ENCODE measurements at regions not wholly inside any gene's neighbourhood (a gene's known extent, or its start where the extent isn't known, plus 50 kb on each side); places are given as distances from the start of the nearest gene placed in this dataset.

GRCh38 chr6:163874784-163875183, 460.3 kb downstream of the QKI start:
- Histone ChIP-seq H2AK5ac (ENCODE audit: low read depth, low read length) (peak overlapping the region; percentile 74), H4K91ac (ENCODE audit: insufficient read depth, low read depth, low read length) (no peak overlapping the region), H3K14ac (replicated peaks; ENCODE audit: low read depth, low read length) (no peak overlapping the region; the same call in 1 of the 2 replicates), H4K8ac (ENCODE audit: low read depth in 2 of 2, low read length in 2 of 2) (no peak overlapping the region; a peak in 1 of 4 replicates), H3K27ac (ENCODE audit: insufficient read depth, low read length) (no peak overlapping the region), H3K4me2 (ENCODE audit: low read depth, low read length) (no peak overlapping the region), H4K5ac (ENCODE audit: low read depth, low read length) (no peak overlapping the region), H3K23ac (ENCODE audit: low read depth, low read length) (no peak overlapping the region), H2BK15ac (ENCODE audit: low read depth, low read length) (peak overlapping the region; percentile 21; the same call in 1 of the 3 replicates), H3K79me1 (ENCODE audit: low read depth in 1 of 2, low read length in 2 of 2) (no peaks in the 10 kb centered on the region), H2AFZ (replicated peaks; ENCODE audit: low read length, poor library complexity) (peak overlapping the region; percentile 9), H3K9me3 (ENCODE audit: control insufficient read depth, insufficient read depth, low read length) (no peaks in the 10 kb centered on the region), H3K18ac (ENCODE audit: low read depth, low read length) (no peak overlapping the region), H2BK120ac (ENCODE audit: low read depth, low read length) (peak overlapping the region; percentile 24; the same call in 1 of the 2 replicates), H3K36me3 (ENCODE audit: control insufficient read depth, insufficient read depth, low read length) (no peaks in the 10 kb centered on the region), H3K9ac (ENCODE audit: low read depth, low read length) (no peak overlapping the region), H4K20me1 (ENCODE audit: insufficient read depth, low read length) (no peaks in the 10 kb centered on the region), H3K4ac (ENCODE audit: low read depth, low read length) (peak overlapping the region; percentile 46), H2BK20ac (ENCODE audit: low read depth, low read length) (no peak overlapping the region), H3K9me1 (ENCODE audit: insufficient read depth, low read length) (no peaks in the 10 kb centered on the region), H3K4me3 (ENCODE audit: insufficient read depth, low read depth, low read length) (no peak overlapping the region), H2AK9ac (replicated peaks; ENCODE audit: low read depth, low read length, poor library complexity) (peak overlapping the region; percentile 57), H2BK5ac (ENCODE audit: low read depth, low read length, poor library complexity, severe bottlenecking) (no peak overlapping the region), H3K4me1 (ENCODE audit: control insufficient read depth, insufficient read depth, low read length) (peaks cover 7% of the 10 kb centered on the region), H3K27me3 (ENCODE audit: control insufficient read depth, insufficient read depth, low read length) (no peaks in the 10 kb centered on the region), H3K56ac (ENCODE audit: extremely low read depth, insufficient read depth, low read length) (no peak overlapping the region)
- in situ Hi-C loops (cut with MboI; ENCODE audit: low sequenced_read_pairs): loop anchor here (5.0 kb wide), 1 partner anchor 452 kb away; no protein-coding TSS in a partner anchor
- no TSS peak for BruUV-seq (replicated peaks)
- DNase-seq: peak; percentile 36
- dilution Hi-C loops (cut with HindIII; ENCODE audit: low sequenced_read_pairs, unreplicated experiment): no loop called here
- no peak for TF ChIP-seq CHD1 (IDR thresholded peaks at IDR 0.05; ENCODE audit: low read depth, low read length)
- TF ChIP-seq POLR2A (IDR thresholded peaks at IDR 0.05; ENCODE audit: low read depth, low read length): no peak
- TF ChIP-seq MAZ (IDR thresholded peaks at IDR 0.05; ENCODE audit: borderline replicate concordance, low read depth, low read length): no peak
- TF ChIP-seq RCOR1 (IDR thresholded peaks at IDR 0.05; ENCODE audit: insufficient replicate concordance, low read length): no peak
- TF ChIP-seq ELK1 (IDR thresholded peaks at IDR 0.05; ENCODE audit: borderline replicate concordance, low read depth, low read length): no peak
- TF ChIP-seq FOS (IDR thresholded peaks at IDR 0.05; ENCODE audit: low read depth, low read length): no peak
- TF ChIP-seq RAD21 (IDR thresholded peaks at IDR 0.05; ENCODE audit: low read length): no peak
- no peak for TF ChIP-seq MXI1 (IDR thresholded peaks at IDR 0.05; ENCODE audit: borderline replicate concordance, low read depth, low read length)
- intact Hi-C loops (cut with micrococcal nuclease): loop anchor here (5.0 kb wide), 1 partner anchor 457 kb away; no protein-coding TSS in a partner anchor
- POLR2A ChIA-PET (ENCODE audit: unreplicated experiment): no interaction called here
- 94% methylated on average over 2 of the region's 3 CpGs; no CpG with 5 or more reads in 1 of the 2 experiments for WGBS, 2 experiments (ENCODE audit: extremely low coverage in 2 of 2, insufficient read length in 1 of 2)
- ATAC-seq (ENCODE audit: low read depth): peak; percentile 62
- CTCF ChIA-PET: interaction anchor here (0.6 kb wide), 1 partner anchor 140 kb away, joined by 3 read pairs; no protein-coding TSS in a partner anchor

All from IMR-90 (cell line).